Astrocyte of the cerebellum (primary cell): ENCODE measurements at regions not wholly inside any gene's neighbourhood (a gene's known extent, or its start where the extent isn't known, plus 50 kb on each side); places are given as distances from the start of the nearest gene placed in this dataset.
A peak's percentile ranks its signal among the peaks of the same experiment; 100 is the strongest.

ENCODE experiments used
- DNase-seq: peaks from one replicate; pipeline ENCODE4 v3.0.0-alpha.2; 2011; ENCODE audit warnings: low read depth
- H3K4me3 ChIP-seq: 2 replicates; pipeline ENCODE4 v1.5.1; 2011; ENCODE audit warnings: mild to moderate bottlenecking, low read depth, low read length, moderate library complexity
- CTCF ChIP-seq: IDR thresholded peaks from 2 replicates; pipeline ENCODE4 v1.5.1; 2012; ENCODE audit warnings: low read length, low read depth, moderate library complexity, mild to moderate bottlenecking; ENCODE audit errors: missing control alignments
- in situ Hi-C: cut with HindIII; loops from 2 replicates; pipeline ENCODE4 v1.10.0; 2017; ENCODE audit warnings: low sequenced_read_pairs

DNA sequence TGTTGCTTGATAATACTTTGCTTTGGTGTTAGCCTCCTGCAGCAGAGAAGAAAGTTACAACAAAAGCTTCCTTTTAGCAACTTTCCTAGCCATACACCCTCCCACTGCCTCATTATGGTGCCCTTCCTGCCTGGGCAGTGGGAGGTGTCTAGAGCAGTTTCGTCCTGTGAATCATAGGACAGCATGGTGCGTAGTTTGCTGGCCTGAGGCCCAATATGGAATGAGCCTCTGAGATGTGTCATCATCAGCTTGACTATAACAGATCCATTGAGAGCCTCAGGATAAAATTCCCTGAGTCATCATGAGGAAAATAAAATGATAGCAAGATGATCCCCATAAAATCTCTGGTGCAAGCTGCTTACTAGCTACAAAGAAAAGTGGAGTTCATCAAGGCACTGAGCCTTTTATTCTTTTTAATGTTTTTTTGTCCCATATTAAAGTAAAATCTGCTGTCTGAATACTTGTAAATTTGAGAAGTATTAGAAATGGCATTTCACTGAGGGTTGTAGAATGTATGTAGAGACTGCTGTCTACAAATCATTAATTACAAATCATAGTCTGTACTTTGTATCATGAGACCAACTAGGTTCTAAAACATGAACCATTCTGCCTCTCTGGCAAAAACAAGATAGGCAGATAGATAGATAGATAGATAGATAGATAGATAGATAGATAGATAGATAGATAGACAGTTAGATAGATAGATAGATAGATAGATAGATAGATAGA, 303.0 kb upstream of the PDE4D start:
- peak; percentile 88 for DNase-seq
- in situ Hi-C loops, result loop anchor here (25.0 kb wide), 1 partner anchor 384 kb away; no protein-coding TSS in a partner anchor
- no peak for TF ChIP-seq CTCF

GRCh38 chr5:60195551-60195950, 302.0 kb upstream of the PDE4D start:
- in situ Hi-C loops, result loop anchor here (25.0 kb wide), 1 partner anchor 383 kb away; no protein-coding TSS in a partner anchor
- no peak for TF ChIP-seq CTCF
- H3K4me3 ChIP-seq, result no peak overlapping the region
- no peak for DNase-seq

More for the DNA sequence above, 303.0 kb upstream of the PDE4D start:
- no peak overlapping the region for H3K4me3 ChIP-seq

DNA sequence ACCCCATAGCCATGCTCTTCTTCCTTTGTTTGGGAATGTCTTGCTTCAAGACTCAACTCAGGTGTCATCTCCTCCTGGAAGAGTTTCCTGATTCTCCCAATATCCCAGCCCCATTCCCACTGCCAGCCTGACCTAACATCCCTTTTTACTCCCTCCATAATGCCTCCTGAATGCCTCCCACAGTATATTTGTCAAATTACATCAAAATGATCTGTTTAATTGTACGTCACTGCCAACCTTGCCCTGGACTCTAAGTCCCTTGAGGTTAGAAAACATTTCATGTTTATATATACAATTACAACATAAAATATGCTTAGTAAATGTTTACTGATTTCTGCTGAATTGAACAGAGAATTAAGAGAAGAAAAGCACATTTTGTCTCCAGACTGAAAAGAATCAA, 301.6 kb upstream of the PDE4D start:
- TF ChIP-seq CTCF, result no peak
- no peak overlapping the region for H3K4me3 ChIP-seq
- in situ Hi-C loops, result loop anchor here (25.0 kb wide), 1 partner anchor 383 kb away; no protein-coding TSS in a partner anchor
- no peak for DNase-seq

GRCh38 chr5:60185231-60186099, 291.9 kb upstream of the PDE4D start:
- in situ Hi-C loops, result loop anchor here (25.0 kb wide), 1 partner anchor 373 kb away; no protein-coding TSS in a partner anchor
- no peak for TF ChIP-seq CTCF
- H3K4me3 ChIP-seq, result no peak overlapping the region
- no peak for DNase-seq

GRCh38 chr5:60184606-60185005, 291.1 kb upstream of the PDE4D start:
- TF ChIP-seq CTCF, result no peak
- no peak for DNase-seq
- in situ Hi-C loops, result loop anchor here (25.0 kb wide), 1 partner anchor 372 kb away; no protein-coding TSS in a partner anchor
- no peak overlapping the region for H3K4me3 ChIP-seq

GRCh38 chr5:60183881-60184280, 290.4 kb upstream of the PDE4D start:
- in situ Hi-C loops, result loop anchor here (25.0 kb wide), 1 partner anchor 372 kb away; no protein-coding TSS in a partner anchor
- H3K4me3 ChIP-seq, result no peak overlapping the region
- no peak for TF ChIP-seq CTCF
- no peak for DNase-seq
